NCI-H2171 (cell line): ENCODE measurements at regions not wholly inside any gene's neighbourhood (a gene's known extent, or its start where the extent isn't known, plus 50 kb on each side); places are given as distances from the start of the nearest gene placed in this dataset.

Experiments used
- DNase-seq: peaks from one replicate; lab custom pipeline; 2025; lab: John Stamatoyannopoulos, UW

- DNase-seq: no peak
Observed at GRCh38 chr14:75333606-75334548, 55.2 kb downstream of the FOS start.

GRCh38 chr14:75334549-75335051 is 56.0 kb downstream of the FOS start:
- DNase-seq: no peak

- DNase-seq: no peak
Observed at GRCh38 chr14:75335571-75335970, 56.9 kb downstream of the FOS start.

- no peak for DNase-seq
Observed at GRCh38 chr14:75338398-75338797, 59.8 kb downstream of the FOS start.

GRCh38 chr14:75339059-75339458 is 60.4 kb downstream of the FOS start:
- DNase-seq: no peak

GRCh38 chr14:75340921-75341320 is 62.3 kb downstream of the FOS start:
- peak; percentile 72 for DNase-seq

- no peak for DNase-seq
Observed at GRCh38 chr14:75341620-75342019, 63.0 kb downstream of the FOS start.

- DNase-seq: no peak
Observed at GRCh38 chr14:75342762-75343599, 64.4 kb downstream of the FOS start.

GRCh38 chr14:75343911-75344310 is 65.3 kb downstream of the FOS start:
- DNase-seq: no peak

GRCh38 chr14:75344411-75344810 is 65.8 kb downstream of the FOS start:
- DNase-seq: no peak

GRCh38 chr14:75350505-75351060 is 72.0 kb downstream of the FOS start:
- no peak for DNase-seq

- no peak for DNase-seq
Observed at GRCh38 chr14:75359098-75359497, 68.7 kb upstream of the JDP2 start.

- DNase-seq: no peak
Observed at GRCh38 chr14:75361041-75361440, 66.8 kb upstream of the JDP2 start.

GRCh38 chr14:75361751-75362433 is 65.9 kb upstream of the JDP2 start:
- no peak for DNase-seq

- DNase-seq: no peak
Observed at GRCh38 chr14:75363130-75363529, 64.7 kb upstream of the JDP2 start.

- no peak for DNase-seq
Observed at GRCh38 chr14:75363570-75364227, 64.1 kb upstream of the JDP2 start.

GRCh38 chr14:75365116-75365515 is 62.7 kb upstream of the JDP2 start:
- DNase-seq: no peak

- DNase-seq: no peak
Observed at GRCh38 chr14:75366963-75367362, 60.9 kb upstream of the JDP2 start.

GRCh38 chr14:75368333-75368732 is 59.5 kb upstream of the JDP2 start:
- no peak for DNase-seq

- DNase-seq: no peak
Observed at GRCh38 chr14:75369506-75369905, 58.3 kb upstream of the JDP2 start.
